ENCODE measurements at regions not wholly inside any gene's neighbourhood (a gene's known extent, or its start where the extent isn't known, plus 50 kb on each side); places are given as distances from the start of the nearest gene placed in this dataset.

GRCh38 chr13:36516225-36516624 lies 83.9 kb downstream of the CCNA1 start:
- no peaks in the 10 kb centered on the region for H3K4me1 ChIP-seq
- no peak overlapping the region for H3K27ac ChIP-seq
- H3K27me3 ChIP-seq = no peaks in the 10 kb centered on the region
- DNase-seq (ENCODE audit: low spot score in 2 of 2) = no peak
- no peaks in the 10 kb centered on the region for H3K36me3 ChIP-seq
- intact Hi-C loops (cut with DNase I; ENCODE audit: low total_unique reads) = no loop called here
- TF ChIP-seq POLR2AphosphoS5 (IDR thresholded peaks at IDR 0.05) (no peak), CTCF (IDR thresholded peaks at IDR 0.05) (no peak), POLR2A (IDR thresholded peaks at IDR 0.05) (no peak)
- no peak overlapping the region for H3K4me3 ChIP-seq
- no peaks in the 10 kb centered on the region for H3K9me3 ChIP-seq

GRCh38 chr13:36518707-36519106 lies 86.4 kb downstream of the CCNA1 start:
- no peaks in the 10 kb centered on the region for H3K9me3 ChIP-seq
- H3K4me3 ChIP-seq = no peak overlapping the region
- H3K4me1 ChIP-seq = no peaks in the 10 kb centered on the region
- DNase-seq (ENCODE audit: low spot score in 2 of 2) = no peak
- no peak for TF ChIP-seq CTCF (IDR thresholded peaks at IDR 0.05)
- TF ChIP-seq POLR2AphosphoS5 (IDR thresholded peaks at IDR 0.05) = no peak
- no peak for TF ChIP-seq POLR2A (IDR thresholded peaks at IDR 0.05)
- H3K27ac ChIP-seq = no peak overlapping the region
- no peaks in the 10 kb centered on the region for H3K27me3 ChIP-seq
- intact Hi-C loops (cut with DNase I; ENCODE audit: low total_unique reads) = no loop called here
- H3K36me3 ChIP-seq = no peaks in the 10 kb centered on the region

- DNase-seq (ENCODE audit: low spot score in 2 of 2) = no peak
- no peaks in the 10 kb centered on the region for H3K27me3 ChIP-seq
- intact Hi-C loops (cut with DNase I; ENCODE audit: low total_unique reads) = no loop called here
- no peaks in the 10 kb centered on the region for H3K4me1 ChIP-seq
- no peaks in the 10 kb centered on the region for H3K9me3 ChIP-seq
- no peak overlapping the region for H3K4me3 ChIP-seq
- no peak overlapping the region for H3K27ac ChIP-seq
- H3K36me3 ChIP-seq = no peaks in the 10 kb centered on the region
- TF ChIP-seq CTCF (IDR thresholded peaks at IDR 0.05) (no peak), POLR2A (IDR thresholded peaks at IDR 0.05) (no peak), POLR2AphosphoS5 (IDR thresholded peaks at IDR 0.05) (no peak)
Measured at GRCh38 chr13:36519432-36519831, 87.1 kb downstream of the CCNA1 start.

- Histone ChIP-seq H3K9me3 (no peaks in the 10 kb centered on the region), H3K27ac (no peak overlapping the region), H3K4me3 (no peak overlapping the region), H3K4me1 (no peaks in the 10 kb centered on the region), H3K27me3 (no peaks in the 10 kb centered on the region), H3K36me3 (no peaks in the 10 kb centered on the region)
- TF ChIP-seq POLR2A (IDR thresholded peaks at IDR 0.05) (no peak), POLR2AphosphoS5 (IDR thresholded peaks at IDR 0.05) (no peak), CTCF (IDR thresholded peaks at IDR 0.05) (no peak)
- DNase-seq (ENCODE audit: low spot score in 2 of 2) = no peak
- intact Hi-C loops (cut with DNase I; ENCODE audit: low total_unique reads) = no loop called here
Measured at GRCh38 chr13:36520111-36520510, 87.8 kb downstream of the CCNA1 start.

- Histone ChIP-seq H3K4me1 (peaks cover 0 to 1% of the 10 kb centered on the region in 2 donors), H3K4me3 (no peak overlapping the region), H3K27ac (peak overlapping the region in 1 of 2 donors; percentile 80), H3K36me3 (no peaks in the 10 kb centered on the region), H3K9me3 (peaks cover 0 to 6% of the 10 kb centered on the region in 2 donors), H3K27me3 (no peaks in the 10 kb centered on the region)
- intact Hi-C loops (cut with DNase I; ENCODE audit: low total_unique reads) = no loop called here
- TF ChIP-seq POLR2AphosphoS5 (IDR thresholded peaks at IDR 0.05) = no peak
- peak in 1 of 2 donors; percentile 50 for DNase-seq (ENCODE audit: low spot score in 2 of 2)
Measured at GRCh38 chr13:36526897-36527296, 94.6 kb downstream of the CCNA1 start.

GRCh38 chr13:36528105-36528504 lies 95.8 kb downstream of the CCNA1 start:
- intact Hi-C loops (cut with DNase I; ENCODE audit: low total_unique reads) = no loop called here
- Histone ChIP-seq H3K27me3 (no peaks in the 10 kb centered on the region), H3K4me3 (no peak overlapping the region), H3K4me1 (peaks cover 0 to 4% of the 10 kb centered on the region in 2 donors), H3K9me3 (peaks cover 0 to 6% of the 10 kb centered on the region in 2 donors), H3K27ac (peak overlapping the region in 1 of 2 donors; percentile 80), H3K36me3 (no peaks in the 10 kb centered on the region)
- TF ChIP-seq POLR2AphosphoS5 (IDR thresholded peaks at IDR 0.05) = no peak
- no peak for TF ChIP-seq CTCF (IDR thresholded peaks at IDR 0.05)
- no peak for TF ChIP-seq POLR2A (IDR thresholded peaks at IDR 0.05)
- DNase-seq (ENCODE audit: low spot score in 2 of 2) = no peak
